ENCODE measurements at regions not wholly inside any gene's neighbourhood (a gene's known extent, or its start where the extent isn't known, plus 50 kb on each side); places are given as distances from the start of the nearest gene placed in this dataset.
"Not testable (repeated sequence)": the region's sequence is repeated elsewhere in the genome, so short reads cannot be mapped to it uniquely, and the experiment has no call there.

DNA sequence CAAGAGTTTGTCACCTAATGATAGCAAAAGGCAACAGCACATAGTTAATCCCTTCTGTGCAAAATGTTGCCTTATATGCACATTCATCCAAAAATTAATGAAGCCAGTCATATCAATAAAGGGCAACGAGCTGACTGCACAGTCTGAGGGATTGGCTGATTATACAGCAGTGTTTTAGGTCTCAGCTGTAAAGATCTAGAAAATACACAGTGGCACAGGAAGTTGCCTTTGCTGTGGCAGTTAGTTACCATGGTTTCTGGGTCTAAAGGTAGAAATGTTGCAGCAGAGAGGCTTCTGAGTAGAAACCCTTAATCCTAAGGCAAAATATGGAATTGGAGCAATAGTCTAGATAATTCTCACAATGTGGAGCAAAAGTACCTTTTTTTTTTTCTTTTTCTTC is 89.7 kb downstream of the SMPDL3A start:
- DNase-seq (ENCODE audit: low read depth in 2 of 2), result no peak
- no peak overlapping the region for H3K4me3 ChIP-seq (replicated peaks in 1 of 2; ENCODE audit: low read depth in 2 of 2, low read length in 2 of 2)
- no peak for TF ChIP-seq CTCF (IDR thresholded peaks at IDR 0.05; ENCODE audit: low read depth, low read length)

GRCh38 chr6:122886481-122886880 is 97.4 kb downstream of the SMPDL3A start:
- H3K4me3 ChIP-seq (replicated peaks in 1 of 2; ENCODE audit: low read depth in 2 of 2, low read length in 2 of 2), result no peak overlapping the region
- TF ChIP-seq CTCF (IDR thresholded peaks at IDR 0.05; ENCODE audit: low read depth, low read length), result no peak
- no peak for DNase-seq (ENCODE audit: low read depth in 2 of 2)

GRCh38 chr6:122887941-122888340 is 98.9 kb downstream of the SMPDL3A start:
- no peak for DNase-seq (ENCODE audit: low read depth in 2 of 2)
- H3K4me3 ChIP-seq (replicated peaks in 1 of 2; ENCODE audit: low read depth in 2 of 2, low read length in 2 of 2), result no peak overlapping the region
- TF ChIP-seq CTCF (IDR thresholded peaks at IDR 0.05; ENCODE audit: low read depth, low read length), result no peak

GRCh38 chr6:122888680-122889079 is 99.6 kb downstream of the SMPDL3A start:
- not testable (repeated sequence) for DNase-seq (ENCODE audit: low read depth in 2 of 2)

DNA sequence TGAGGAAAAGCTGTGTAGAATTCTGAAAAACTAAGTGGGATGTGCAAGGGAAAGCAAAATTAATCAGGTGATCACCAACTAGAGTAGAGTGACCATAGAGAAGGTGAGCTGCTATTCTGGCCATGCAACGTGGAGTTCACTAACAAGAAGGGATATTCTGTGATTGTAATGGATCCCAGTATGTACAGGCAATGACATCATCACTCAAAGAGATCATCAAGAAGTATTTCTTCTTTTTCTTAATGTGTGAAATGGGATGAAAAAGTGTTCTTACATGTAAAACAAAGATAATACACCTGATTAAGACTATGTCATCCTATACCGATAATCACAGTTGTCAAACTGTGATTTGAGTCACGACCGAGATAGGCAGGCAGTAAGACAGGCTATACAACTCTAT is 101.2 kb downstream of the SMPDL3A start:
- no peak for TF ChIP-seq CTCF (IDR thresholded peaks at IDR 0.05; ENCODE audit: low read depth, low read length)
- no peak for DNase-seq (ENCODE audit: low read depth in 2 of 2)
- H3K4me3 ChIP-seq (replicated peaks in 1 of 2; ENCODE audit: low read depth in 2 of 2, low read length in 2 of 2), result no peak overlapping the region

More at GRCh38 chr6:122888680-122889079, 99.6 kb downstream of the SMPDL3A start:
- not testable (repeated sequence) for H3K4me3 ChIP-seq (replicated peaks in 1 of 2; ENCODE audit: low read depth in 2 of 2, low read length in 2 of 2)

- DNase-seq (ENCODE audit: low read depth in 2 of 2), result no peak
- no peak for TF ChIP-seq CTCF (IDR thresholded peaks at IDR 0.05; ENCODE audit: low read depth, low read length)
- no peak overlapping the region for H3K4me3 ChIP-seq (replicated peaks in 1 of 2; ENCODE audit: low read depth in 2 of 2, low read length in 2 of 2)
These were observed 101.2 kb upstream of the CLVS2 start for GRCh38 chr6:122894791-122895190.

GRCh38 chr6:122902326-122902725 is 93.7 kb upstream of the CLVS2 start:
- H3K4me3 ChIP-seq (replicated peaks in 1 of 2; ENCODE audit: low read depth in 2 of 2, low read length in 2 of 2), result no peak overlapping the region
- no peak for DNase-seq (ENCODE audit: low read depth in 2 of 2)
- TF ChIP-seq CTCF (IDR thresholded peaks at IDR 0.05; ENCODE audit: low read depth, low read length), result no peak
